GM18867 (cell line): ENCODE measurements at regions not wholly inside any gene's neighbourhood (a gene's known extent, or its start where the extent isn't known, plus 50 kb on each side); places are given as distances from the start of the nearest gene placed in this dataset.

ENCODE experiments used
- ATAC-seq: cut with Tn5 transposase; IDR thresholded peaks from one replicate; pipeline ENCODE4 v1.9.1; 2021; ENCODE audit warnings: mild to moderate bottlenecking, moderate library complexity; ENCODE audit not compliant: unreplicated experiment

GRCh38 chr5:10077791-10078545 lies 171.7 kb downstream of the ATPSCKMT start:
- no peak for ATAC-seq

DNA sequence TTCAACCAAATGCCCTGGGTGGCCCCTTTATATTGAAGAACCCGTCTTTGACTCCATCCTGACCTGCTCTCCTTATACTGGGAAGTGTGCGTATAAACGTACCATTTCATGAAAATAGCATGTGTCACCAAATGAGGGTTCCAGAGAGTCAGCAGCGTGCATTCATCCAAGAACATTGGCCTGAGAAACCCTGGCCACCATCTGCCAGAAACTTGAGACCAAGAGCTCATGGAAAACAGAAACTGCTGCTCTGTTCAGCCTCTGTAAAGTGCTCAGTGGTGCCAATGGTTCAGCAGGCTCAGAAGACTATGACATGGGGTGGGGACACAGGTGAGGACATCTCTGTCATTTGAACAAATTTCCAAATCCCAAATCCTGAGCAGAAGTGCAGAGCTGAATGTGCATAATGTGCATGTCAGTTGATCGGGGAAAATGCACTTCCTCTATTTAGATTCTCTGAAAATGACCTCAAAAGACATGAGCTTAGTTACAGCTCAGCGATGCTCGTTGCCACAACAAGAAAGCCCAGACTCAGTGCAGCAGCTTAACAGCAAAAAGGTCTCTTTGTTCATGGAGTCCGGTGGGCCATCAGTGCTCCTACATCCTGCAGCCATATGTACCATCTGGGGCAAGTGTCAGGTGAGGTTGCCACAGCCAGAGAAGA lies 176.1 kb downstream of the ATPSCKMT start:
- no peak for ATAC-seq

DNA sequence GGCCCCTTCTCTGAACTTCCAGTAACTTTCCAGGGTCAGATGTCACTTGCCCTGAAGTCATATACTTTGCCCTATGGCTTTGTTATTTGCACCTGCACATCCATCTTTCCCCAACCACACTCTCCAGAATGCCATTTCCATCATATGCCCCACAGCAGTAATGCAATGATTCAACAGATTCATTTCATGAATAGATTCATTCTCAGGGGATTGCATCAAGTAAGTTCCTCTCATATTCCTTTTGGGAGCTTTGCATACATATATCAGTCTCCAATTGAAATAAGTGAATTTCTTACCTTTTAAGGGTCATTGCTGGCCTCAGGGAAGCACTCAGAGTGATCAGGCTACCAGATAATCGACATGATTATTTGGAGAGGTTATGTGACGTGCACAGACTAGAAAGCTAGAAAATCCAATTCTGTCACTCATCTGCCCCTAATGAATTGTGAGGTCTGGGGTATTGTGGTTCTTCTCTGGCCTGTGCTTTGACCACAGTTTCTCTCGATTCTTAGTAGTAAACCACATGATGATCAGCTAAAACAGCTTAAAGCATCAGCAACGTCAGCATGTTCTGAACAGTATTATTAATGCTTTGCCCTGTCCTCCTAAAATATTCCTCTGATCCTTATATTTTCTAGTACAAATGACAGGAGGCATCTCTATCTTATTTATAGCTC lies 179.9 kb downstream of the ATPSCKMT start:
- ATAC-seq: peak; percentile 75

- ATAC-seq: no peak
These were observed 184.2 kb downstream of the ATPSCKMT start for GRCh38 chr5:10065428-10066000.

- no peak for ATAC-seq
These were observed 185.0 kb downstream of the ATPSCKMT start for GRCh38 chr5:10064546-10065195.

GRCh38 chr5:10063997-10064396 lies 185.7 kb downstream of the ATPSCKMT start:
- no peak for ATAC-seq

DNA sequence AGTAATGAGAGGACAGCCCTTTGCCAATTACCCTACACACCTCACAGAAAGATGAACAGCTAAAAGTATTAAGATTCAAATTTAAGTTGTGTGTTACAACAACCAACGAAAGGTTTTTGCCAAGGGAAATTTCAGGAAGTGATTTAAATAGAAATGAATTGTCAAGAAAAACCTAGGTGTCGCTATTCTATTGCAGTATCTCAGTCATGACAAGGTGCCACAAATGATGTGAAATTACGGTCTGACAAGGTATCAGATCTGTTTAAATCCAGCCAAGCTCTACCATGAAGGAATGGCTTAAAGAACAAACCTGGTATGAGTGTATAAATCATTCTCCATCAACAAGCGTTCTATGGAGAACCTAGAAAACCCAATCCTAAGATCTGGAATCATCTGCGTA lies 189.7 kb downstream of the ATPSCKMT start:
- ATAC-seq: no peak

- no peak for ATAC-seq
These were observed 190.1 kb downstream of the ATPSCKMT start for GRCh38 chr5:10059556-10059955.

- no peak for ATAC-seq
These were observed 192.3 kb downstream of the ATPSCKMT start for GRCh38 chr5:10057356-10057755.

GRCh38 chr5:10056228-10056760 lies 193.4 kb downstream of the ATPSCKMT start:
- no peak for ATAC-seq

- ATAC-seq: no peak
These were observed 199.7 kb downstream of the ATPSCKMT start for GRCh38 chr5:10049858-10050455.

- ATAC-seq: no peak
These were observed 203.0 kb downstream of the ATPSCKMT start for GRCh38 chr5:10046676-10047075.

DNA sequence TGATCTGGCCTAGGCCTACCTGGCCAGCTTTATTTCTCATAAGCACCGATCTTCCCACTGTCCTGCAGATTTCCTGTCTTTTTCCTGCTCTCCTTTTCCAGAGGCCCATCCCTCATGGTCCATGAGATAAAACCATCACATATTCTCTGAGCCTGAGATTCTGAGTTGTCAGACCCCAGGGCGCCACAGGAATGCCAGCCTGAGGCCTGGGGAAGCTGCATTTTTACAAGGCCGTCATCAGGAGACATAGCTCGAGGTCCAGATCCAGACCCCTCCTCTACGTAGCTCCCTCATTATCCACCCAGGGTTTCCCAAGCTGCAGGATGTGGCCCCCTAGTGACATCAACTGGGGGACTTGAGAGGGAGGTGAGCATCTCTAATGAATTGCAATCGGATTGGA lies 204.3 kb downstream of the ATPSCKMT start:
- no peak for ATAC-seq

DNA sequence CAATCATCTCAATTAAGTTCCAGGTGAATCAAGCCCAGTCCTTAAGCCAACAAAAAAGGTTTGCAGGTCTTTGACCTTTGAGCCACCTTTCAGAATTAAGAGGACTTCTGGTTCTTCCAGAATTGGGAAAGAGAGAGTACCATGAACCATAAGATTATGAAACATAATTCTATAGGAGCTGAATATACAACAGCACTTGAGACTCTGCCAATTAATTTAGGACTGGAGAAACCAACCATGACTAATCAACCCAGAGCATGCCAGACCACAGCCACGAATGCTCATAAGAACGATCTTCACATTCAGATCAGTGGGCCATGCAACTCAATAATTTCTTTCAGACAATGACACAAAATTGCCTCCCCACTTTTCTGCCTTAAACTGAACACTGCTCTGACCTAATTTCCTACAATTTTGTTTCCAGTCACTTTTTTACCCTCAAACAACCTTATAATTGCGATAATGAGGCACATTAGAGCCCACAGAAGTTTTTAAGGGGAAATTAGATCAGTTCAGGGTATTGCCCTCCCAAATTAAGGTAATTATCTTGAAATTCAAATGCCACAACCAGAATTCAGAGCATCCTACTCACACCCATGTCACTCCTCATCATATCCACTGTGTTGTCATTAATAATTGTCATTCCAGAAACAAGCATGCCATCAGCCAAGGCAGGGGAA lies 213.4 kb downstream of the ATPSCKMT start:
- ATAC-seq: no peak

- ATAC-seq: no peak
These were observed 215.7 kb downstream of the ATPSCKMT start for GRCh38 chr5:10034001-10034400.

DNA sequence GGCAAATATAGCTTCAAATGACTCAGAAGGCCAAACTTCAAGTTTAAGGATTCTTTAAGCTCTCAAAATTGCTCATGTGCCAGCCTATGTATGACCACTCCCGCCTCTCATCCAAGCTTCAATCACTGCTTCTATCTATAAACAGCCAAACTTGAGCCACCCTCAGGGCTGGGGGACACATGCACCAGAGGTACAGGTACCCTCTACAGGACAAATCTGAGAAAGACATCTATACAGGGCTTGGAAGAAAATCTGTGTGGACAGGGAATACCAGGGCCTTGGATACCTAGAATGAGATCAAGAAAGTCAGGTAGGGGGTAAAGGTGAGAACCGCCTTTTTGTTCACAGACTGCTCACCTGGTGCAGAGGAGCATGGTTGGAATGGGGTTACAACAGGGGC lies 217.9 kb downstream of the ATPSCKMT start:
- ATAC-seq: no peak

GRCh38 chr5:10030219-10030831 lies 219.4 kb downstream of the ATPSCKMT start:
- no peak for ATAC-seq

- ATAC-seq: no peak
These were observed 226.2 kb downstream of the ATPSCKMT start for GRCh38 chr5:10023494-10023893.

DNA sequence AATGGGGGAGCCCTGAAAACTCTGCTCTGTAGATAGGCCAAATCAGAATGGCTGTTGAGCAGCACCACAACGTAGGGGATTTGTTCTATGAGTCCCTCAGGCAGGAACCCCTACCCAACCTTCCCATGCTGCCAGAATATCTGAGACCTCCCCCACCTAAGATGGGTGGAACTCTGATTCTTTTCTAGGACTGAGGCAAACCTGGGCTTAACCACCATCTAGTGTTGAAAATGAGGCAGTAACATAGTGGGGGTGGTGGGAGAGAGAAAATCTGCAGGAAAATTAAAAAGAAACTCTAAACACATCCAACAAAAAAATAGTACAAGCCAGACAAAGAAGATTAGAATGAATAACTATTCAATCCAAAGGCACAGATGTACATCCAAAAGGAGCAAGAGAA lies 228.4 kb downstream of the ATPSCKMT start:
- no peak for ATAC-seq
